Neural progenitor cell (in vitro differentiated cells): ENCODE measurements at regions not wholly inside any gene's neighbourhood (a gene's known extent, or its start where the extent isn't known, plus 50 kb on each side); places are given as distances from the start of the nearest gene placed in this dataset.

Experiments used
- CTCF ChIP-seq: fragments of 200-600 bp; sonication (generic); IDR thresholded peaks from 2 replicates; pipeline ENCODE4 v1.5.1; 2017; ENCODE audit warnings: antibody characterized with exemption, mild to moderate bottlenecking
- EZH2 ChIP-seq: fragments of 200-600 bp; sonication (generic); IDR thresholded peaks from 2 replicates; pipeline ENCODE4 v1.6.1; 2017; ENCODE audit warnings: antibody characterized with exemption, mild to moderate bottlenecking, moderate library complexity
- EZH2phosphoT487 ChIP-seq: fragments of 200-600 bp; sonication (generic); IDR thresholded peaks from 2 replicates; pipeline ENCODE4 v1.6.1; 2017; ENCODE audit warnings: antibody characterized with exemption

DNA sequence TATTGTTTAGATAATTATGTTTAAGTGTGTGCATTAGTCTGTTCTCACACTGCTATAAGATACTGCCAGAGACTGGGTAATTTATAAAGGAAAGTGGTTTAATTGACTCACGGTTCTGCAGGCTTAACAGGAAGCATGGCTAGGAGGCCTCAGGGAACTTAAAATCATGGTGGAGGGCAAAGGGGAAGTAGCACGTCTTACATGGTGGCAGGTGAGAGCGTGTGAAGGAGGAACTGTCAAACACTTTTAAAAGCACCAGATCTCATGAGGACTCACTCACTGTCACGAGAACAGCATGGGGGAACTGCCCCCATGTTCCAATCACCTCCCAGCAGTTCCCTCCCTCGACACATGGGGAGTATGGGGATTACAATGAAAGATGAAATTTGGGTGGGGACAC, 203.5 kb upstream of the GOT2 start:
- TF ChIP-seq CTCF: no peak
- TF ChIP-seq EZH2: no peak
- TF ChIP-seq EZH2phosphoT487: no peak
